GM12878 (cell line): ENCODE measurements at regions not wholly inside any gene's neighbourhood (a gene's known extent, or its start where the extent isn't known, plus 50 kb on each side); places are given as distances from the start of the nearest gene placed in this dataset.

Experiments
- ATAC-seq: fragments of 200-7000 bp; cut with Tn5 transposase; 3 replicates; pipeline ENCODE4 v1.9.1; 2020; ENCODE audit warnings: mild to moderate bottlenecking, moderate library complexity
- BruUV-seq: library from RNA; stranded (reverse); fragments of 400-500 nt; replicated peaks from 2 replicates; lab custom pipeline; 2021; lab: Mats Ljungman, UMichigan
- CTCF ChIA-PET: fragments of 300-600 bp; sonication (Branson Sonifier 250); formaldehyde crosslinking; extraction: SDS; loops from one replicate; lab custom pipeline; 2021; ENCODE audit warnings: inconsistent platforms; lab: Yijun Ruan, JAX
- POLR2A ChIA-PET: fragments of 350-600 bp; formaldehyde crosslinking; extraction: SDS; loops from one replicate; lab custom pipeline; 2021; ENCODE audit warnings: inconsistent platforms; lab: Charles Lee
- RAD21 ChIA-PET: fragments of 300-600 bp; sonication (Branson Sonifier 250); formaldehyde crosslinking; loops from one replicate; lab custom pipeline; 2023; ENCODE audit warnings: antibody characterized with exemption; ENCODE audit not compliant: unreplicated experiment; lab: Charles Lee
- SMC1A ChIA-PET: fragments of 300-600 bp; sonication (Branson Sonifier 250); formaldehyde crosslinking; loops from one replicate; lab custom pipeline; 2023; ENCODE audit not compliant: unreplicated experiment, uncharacterized antibody; lab: Charles Lee
- DNase-seq: peaks from one replicate; pipeline ENCODE4 v3.0.0-alpha.2; 2011; ENCODE audit warnings: low read depth, low spot score
- FAIRE-seq: peaks from 3 replicates; lab custom pipeline; 2011; peaks lifted over from hg19 to GRCh38; lab: Jason Lieb, UNC
- H2AFZ ChIP-seq: 2 replicates; pipeline ENCODE4 v1.6.0; 2011; ENCODE audit warnings: low read depth, low read length, control low read depth; ENCODE audit not compliant: control insufficient read depth
- H3K27ac ChIP-seq: 2 replicates; pipeline ENCODE4 v1.5.1; 2011; ENCODE audit warnings: control low read depth; ENCODE audit not compliant: control insufficient read depth, insufficient read depth
- H3K27me3 ChIP-seq, 2 experiments: replicated peaks in 1 of 2; 2 replicates each; pipeline versions ENCODE4 v1.6.0 to v1.6.1; 2011; ENCODE audit warnings: low read length in 1 of 2; ENCODE audit not compliant: control insufficient read depth in 2 of 2, insufficient read depth in 2 of 2
- H3K36me3 ChIP-seq, 2 experiments: 2 replicates each; pipeline ENCODE4 v1.5.1; 2011; ENCODE audit warnings: low read length in 1 of 2; ENCODE audit not compliant: control insufficient read depth in 2 of 2, insufficient read depth in 2 of 2
- H3K4me1 ChIP-seq: 2 replicates; pipeline ENCODE4 v1.6.1; 2011; ENCODE audit warnings: mild to moderate bottlenecking, low read length, moderate library complexity, mixed read lengths; ENCODE audit not compliant: control insufficient read depth, insufficient read depth
- H3K4me2 ChIP-seq: 2 replicates; pipeline ENCODE4 v1.6.0; 2011; ENCODE audit warnings: control low read depth; ENCODE audit not compliant: control insufficient read depth, insufficient read depth
- H3K4me3 ChIP-seq: fragments of 200-600 bp; sonication (generic); 2 replicates; pipeline ENCODE4 v1.5.1; 2016
- H3K79me2 ChIP-seq: 2 replicates; pipeline ENCODE4 v1.6.0; 2011; ENCODE audit warnings: low read length; ENCODE audit not compliant: control insufficient read depth, insufficient read depth
- H3K9ac ChIP-seq: 2 replicates; pipeline ENCODE4 v1.8.0; 2011; ENCODE audit warnings: low read length, control low read depth, mixed read lengths; ENCODE audit not compliant: control insufficient read depth, insufficient read depth
- H3K9me3 ChIP-seq: replicated peaks from 3 replicates; pipeline ENCODE4 v1.5.1; 2011; ENCODE audit warnings: mild to moderate bottlenecking, low read length; ENCODE audit not compliant: control insufficient read depth, insufficient read depth
- H4K20me1 ChIP-seq: 2 replicates; pipeline ENCODE4 v1.6.0; 2011; ENCODE audit not compliant: control insufficient read depth, insufficient read depth
- CEBPB ChIP-seq, 2 experiments: fragments of 150-350 bp in 1 of 2; IDR thresholded peaks; 2 replicates each; pipeline ENCODE4 v1.6.1; 2012 to 2014; ENCODE audit warnings: low read depth in 2 of 2, low read length in 2 of 2, borderline replicate concordance in 1 of 2, inconsistent platforms in 1 of 2
- CHD4 ChIP-seq: fragments of 200-600 bp; sonication (generic); IDR thresholded peaks from 2 replicates; pipeline ENCODE4 v1.6.1; 2016; ENCODE audit warnings: mild to moderate bottlenecking
- E2F4 ChIP-seq: IDR thresholded peaks from 2 replicates; pipeline ENCODE4 v1.6.1; 2012; ENCODE audit warnings: low read depth, low read length, improper control_type of control experiment
- HCFC1 ChIP-seq: fragments of 150-350 bp; IDR thresholded peaks from 2 replicates; pipeline ENCODE4 v1.6.1; 2014; ENCODE audit warnings: low read length
- HSF1 ChIP-seq: fragments of 150-350 bp; IDR thresholded peaks from 2 replicates; pipeline ENCODE4 v1.6.1; 2014; ENCODE audit warnings: mild to moderate bottlenecking, low read depth, low read length
- JUNB ChIP-seq: IDR thresholded peaks from 2 replicates; pipeline ENCODE4 v1.6.1; 2016; ENCODE audit warnings: antibody characterized with exemption, mild to moderate bottlenecking
- RUNX3 ChIP-seq: IDR thresholded peaks from 2 replicates; pipeline ENCODE4 v1.6.1; 2012; ENCODE audit warnings: low read length, inconsistent platforms
- USF2 ChIP-seq: IDR thresholded peaks from 2 replicates; pipeline ENCODE4 v1.6.1; 2011; ENCODE audit warnings: low read depth, low read length, improper control_type of control experiment, borderline replicate concordance
- WGBS: methylation state at CpG from one replicate; pipeline ENCODE4 v1.1.6; 2016; ENCODE audit warnings: low lambda C conversion rate; ENCODE audit not compliant: insufficient replicate concordance, insufficient coverage; ENCODE audit errors: missing lambda C conversion rate; 5-methylcytosine and 5-hydroxymethylcytosine counted together
- in situ Hi-C: fragments of 300-500 bp; cut with MboI; formaldehyde crosslinking; loops from 9 replicates; pipeline ENCODE4 v1.14.3; 2018; ENCODE audit warnings: mixed read lengths
- intact Hi-C: fragments of 100-400 bp; cut with micrococcal nuclease; formaldehyde crosslinking; loops from one replicate; pipeline ENCODE4 v1.14.2; 2022; ENCODE audit not compliant: unreplicated experiment
- TF ChIP-seq, protein P1 (sequence below): IDR thresholded peaks from 2 replicates; pipeline ENCODE4 v1.6.1; 2012; ENCODE audit warnings: mild to moderate bottlenecking, low read depth, low read length
- TF ChIP-seq, protein P2 (sequence below): fragments of 450-650 bp; IDR thresholded peaks from 2 replicates; pipeline ENCODE4 v1.6.1; 2014; ENCODE audit warnings: mild to moderate bottlenecking
- TF ChIP-seq, protein P3 (sequence below): fragments of 450-650 bp; formaldehyde crosslinking; IDR thresholded peaks from 2 replicates; pipeline ENCODE4 v1.4.0; 2020; ENCODE audit warnings: mild to moderate bottlenecking, moderate library complexity

- no peak for TF ChIP-seq E2F4
Observed at GRCh38 chr5:144691936-144692335, 521.3 kb downstream of the KCTD16 start (continued).

DNA sequence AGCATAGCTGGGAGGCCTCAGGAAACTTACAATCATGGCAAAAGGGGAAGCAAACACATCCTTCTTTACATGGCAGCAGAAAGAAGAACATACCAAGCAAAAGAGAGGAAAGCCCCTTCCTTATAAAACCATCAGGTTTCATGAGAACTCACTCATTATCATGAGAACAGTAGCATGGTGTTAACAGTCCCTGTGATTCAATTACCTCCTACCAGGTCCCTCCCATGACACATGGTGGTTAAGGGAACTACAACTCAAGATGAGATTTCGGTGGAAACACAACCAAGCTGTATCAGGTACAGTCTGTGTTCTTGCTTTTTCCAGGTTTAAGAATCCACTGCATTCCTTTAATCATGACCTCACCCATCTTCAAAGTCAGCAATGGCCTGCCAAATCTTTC is 514.2 kb downstream of the KCTD16 start:
- Histone ChIP-seq H3K9me3 (no peaks in the 10 kb centered on the region), H3K36me3 (no peaks in the 10 kb centered on the region), H3K9ac (no peak overlapping the region), H3K79me2 (no peaks in the 10 kb centered on the region), H4K20me1 (no peaks in the 10 kb centered on the region), H3K4me2 (no peak overlapping the region), H3K27me3 (no peaks in the 10 kb centered on the region), H3K27ac (no peak overlapping the region), H3K4me1 (no peaks in the 10 kb centered on the region), H2AFZ (no peak overlapping the region), H3K4me3 (no peak overlapping the region)
- BruUV-seq = no TSS peak
- DNase-seq = no peak
- ChIA-PET CTCF (no interaction called here), RAD21 (no interaction called here), SMC1A (no interaction called here), POLR2A (no interaction called here)
- FAIRE-seq = no peak
- intact Hi-C loops = no loop called here
- 0% methylated on average over 1 of the region's 1 CpG for WGBS
- in situ Hi-C loops = no loop called here
- peak; percentile 33; the same call in 1 of the 3 replicates for ATAC-seq
- no peak for TF ChIP-seq JUNB
- TF ChIP-seq, protein P1, sequence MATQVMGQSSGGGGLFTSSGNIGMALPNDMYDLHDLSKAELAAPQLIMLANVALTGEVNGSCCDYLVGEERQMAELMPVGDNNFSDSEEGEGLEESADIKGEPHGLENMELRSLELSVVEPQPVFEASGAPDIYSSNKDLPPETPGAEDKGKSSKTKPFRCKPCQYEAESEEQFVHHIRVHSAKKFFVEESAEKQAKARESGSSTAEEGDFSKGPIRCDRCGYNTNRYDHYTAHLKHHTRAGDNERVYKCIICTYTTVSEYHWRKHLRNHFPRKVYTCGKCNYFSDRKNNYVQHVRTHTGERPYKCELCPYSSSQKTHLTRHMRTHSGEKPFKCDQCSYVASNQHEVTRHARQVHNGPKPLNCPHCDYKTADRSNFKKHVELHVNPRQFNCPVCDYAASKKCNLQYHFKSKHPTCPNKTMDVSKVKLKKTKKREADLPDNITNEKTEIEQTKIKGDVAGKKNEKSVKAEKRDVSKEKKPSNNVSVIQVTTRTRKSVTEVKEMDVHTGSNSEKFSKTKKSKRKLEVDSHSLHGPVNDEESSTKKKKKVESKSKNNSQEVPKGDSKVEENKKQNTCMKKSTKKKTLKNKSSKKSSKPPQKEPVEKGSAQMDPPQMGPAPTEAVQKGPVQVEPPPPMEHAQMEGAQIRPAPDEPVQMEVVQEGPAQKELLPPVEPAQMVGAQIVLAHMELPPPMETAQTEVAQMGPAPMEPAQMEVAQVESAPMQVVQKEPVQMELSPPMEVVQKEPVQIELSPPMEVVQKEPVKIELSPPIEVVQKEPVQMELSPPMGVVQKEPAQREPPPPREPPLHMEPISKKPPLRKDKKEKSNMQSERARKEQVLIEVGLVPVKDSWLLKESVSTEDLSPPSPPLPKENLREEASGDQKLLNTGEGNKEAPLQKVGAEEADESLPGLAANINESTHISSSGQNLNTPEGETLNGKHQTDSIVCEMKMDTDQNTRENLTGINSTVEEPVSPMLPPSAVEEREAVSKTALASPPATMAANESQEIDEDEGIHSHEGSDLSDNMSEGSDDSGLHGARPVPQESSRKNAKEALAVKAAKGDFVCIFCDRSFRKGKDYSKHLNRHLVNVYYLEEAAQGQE = no peak
- TF ChIP-seq RUNX3 = no peak
- TF ChIP-seq, protein P2, sequence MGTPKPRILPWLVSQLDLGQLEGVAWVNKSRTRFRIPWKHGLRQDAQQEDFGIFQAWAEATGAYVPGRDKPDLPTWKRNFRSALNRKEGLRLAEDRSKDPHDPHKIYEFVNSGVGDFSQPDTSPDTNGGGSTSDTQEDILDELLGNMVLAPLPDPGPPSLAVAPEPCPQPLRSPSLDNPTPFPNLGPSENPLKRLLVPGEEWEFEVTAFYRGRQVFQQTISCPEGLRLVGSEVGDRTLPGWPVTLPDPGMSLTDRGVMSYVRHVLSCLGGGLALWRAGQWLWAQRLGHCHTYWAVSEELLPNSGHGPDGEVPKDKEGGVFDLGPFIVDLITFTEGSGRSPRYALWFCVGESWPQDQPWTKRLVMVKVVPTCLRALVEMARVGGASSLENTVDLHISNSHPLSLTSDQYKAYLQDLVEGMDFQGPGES = no peak
- TF ChIP-seq, protein P3, sequence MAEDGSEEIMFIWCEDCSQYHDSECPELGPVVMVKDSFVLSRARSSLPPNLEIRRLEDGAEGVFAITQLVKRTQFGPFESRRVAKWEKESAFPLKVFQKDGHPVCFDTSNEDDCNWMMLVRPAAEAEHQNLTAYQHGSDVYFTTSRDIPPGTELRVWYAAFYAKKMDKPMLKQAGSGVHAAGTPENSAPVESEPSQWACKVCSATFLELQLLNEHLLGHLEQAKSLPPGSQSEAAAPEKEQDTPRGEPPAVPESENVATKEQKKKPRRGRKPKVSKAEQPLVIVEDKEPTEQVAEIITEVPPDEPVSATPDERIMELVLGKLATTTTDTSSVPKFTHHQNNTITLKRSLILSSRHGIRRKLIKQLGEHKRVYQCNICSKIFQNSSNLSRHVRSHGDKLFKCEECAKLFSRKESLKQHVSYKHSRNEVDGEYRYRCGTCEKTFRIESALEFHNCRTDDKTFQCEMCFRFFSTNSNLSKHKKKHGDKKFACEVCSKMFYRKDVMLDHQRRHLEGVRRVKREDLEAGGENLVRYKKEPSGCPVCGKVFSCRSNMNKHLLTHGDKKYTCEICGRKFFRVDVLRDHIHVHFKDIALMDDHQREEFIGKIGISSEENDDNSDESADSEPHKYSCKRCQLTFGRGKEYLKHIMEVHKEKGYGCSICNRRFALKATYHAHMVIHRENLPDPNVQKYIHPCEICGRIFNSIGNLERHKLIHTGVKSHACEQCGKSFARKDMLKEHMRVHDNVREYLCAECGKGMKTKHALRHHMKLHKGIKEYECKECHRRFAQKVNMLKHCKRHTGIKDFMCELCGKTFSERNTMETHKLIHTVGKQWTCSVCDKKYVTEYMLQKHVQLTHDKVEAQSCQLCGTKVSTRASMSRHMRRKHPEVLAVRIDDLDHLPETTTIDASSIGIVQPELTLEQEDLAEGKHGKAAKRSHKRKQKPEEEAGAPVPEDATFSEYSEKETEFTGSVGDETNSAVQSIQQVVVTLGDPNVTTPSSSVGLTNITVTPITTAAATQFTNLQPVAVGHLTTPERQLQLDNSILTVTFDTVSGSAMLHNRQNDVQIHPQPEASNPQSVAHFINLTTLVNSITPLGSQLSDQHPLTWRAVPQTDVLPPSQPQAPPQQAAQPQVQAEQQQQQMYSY (CRISPR knock-in tag) = no peak
- TF ChIP-seq USF2 = no peak
- TF ChIP-seq CEBPB (IDR thresholded peaks at IDR 0.05; ENCODE audit: borderline replicate concordance in 1 of 2, low read depth in 2 of 2, low read length in 2 of 2) = no peak
- no peak for TF ChIP-seq HSF1
- no peak for TF ChIP-seq CHD4
- TF ChIP-seq HCFC1 = no peak
